ENCODE measurements at regions not wholly inside any gene's neighbourhood (a gene's known extent, or its start where the extent isn't known, plus 50 kb on each side); places are given as distances from the start of the nearest gene placed in this dataset.
A peak's percentile ranks its signal among the peaks of the same experiment; 100 is the strongest.

DNA sequence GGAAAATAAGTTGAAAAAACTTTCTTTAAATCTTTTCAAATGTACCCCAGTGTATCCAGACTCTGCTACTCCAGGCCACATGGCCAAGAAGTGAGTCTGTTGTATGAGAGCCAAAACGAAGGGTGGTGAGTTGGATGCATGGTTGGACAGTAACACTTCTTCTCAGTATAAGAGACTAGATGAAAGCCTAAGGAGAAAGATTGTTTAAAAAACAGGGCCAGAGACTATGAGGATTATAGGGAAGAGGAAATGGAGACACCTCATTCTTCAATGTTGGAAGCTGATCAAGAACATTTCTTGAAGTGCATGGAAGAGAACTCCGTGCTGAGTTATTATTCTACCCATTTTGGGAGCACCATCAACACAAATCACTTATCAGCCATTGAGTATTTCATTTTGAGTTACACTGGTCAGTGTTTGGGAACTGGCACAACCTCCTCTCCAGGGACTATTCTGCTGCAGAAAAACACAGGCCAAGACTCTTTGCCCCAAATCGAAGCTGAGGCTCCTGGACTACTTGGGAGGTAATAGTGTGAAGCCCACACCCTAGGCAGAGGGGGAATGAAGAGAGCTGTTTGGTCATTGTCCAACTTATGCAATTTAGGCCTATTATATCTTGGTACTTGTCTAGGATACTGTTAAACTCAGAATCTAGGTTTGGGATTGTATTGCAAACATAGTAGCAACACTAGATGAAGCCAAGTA is 123.0 kb upstream of the SEC61G start:
- peaks cover 16% of the 10 kb centered on the region for H3K4me1 Mint-ChIP-seq (ENCODE audit: unreplicated experiment)
- no peaks in the 10 kb centered on the region for H3K9me3 Mint-ChIP-seq
- no peak overlapping the region for H3K4me3 Mint-ChIP-seq
- peaks cover 3% of the 10 kb centered on the region for H3K27me3 Mint-ChIP-seq
- no peak for DNase-seq (ENCODE audit: extremely low spot score, unreplicated experiment)
- H3K27ac Mint-ChIP-seq: no peak overlapping the region
- H3K36me3 Mint-ChIP-seq: no peaks in the 10 kb centered on the region
- TF ChIP-seq, protein P1, sequence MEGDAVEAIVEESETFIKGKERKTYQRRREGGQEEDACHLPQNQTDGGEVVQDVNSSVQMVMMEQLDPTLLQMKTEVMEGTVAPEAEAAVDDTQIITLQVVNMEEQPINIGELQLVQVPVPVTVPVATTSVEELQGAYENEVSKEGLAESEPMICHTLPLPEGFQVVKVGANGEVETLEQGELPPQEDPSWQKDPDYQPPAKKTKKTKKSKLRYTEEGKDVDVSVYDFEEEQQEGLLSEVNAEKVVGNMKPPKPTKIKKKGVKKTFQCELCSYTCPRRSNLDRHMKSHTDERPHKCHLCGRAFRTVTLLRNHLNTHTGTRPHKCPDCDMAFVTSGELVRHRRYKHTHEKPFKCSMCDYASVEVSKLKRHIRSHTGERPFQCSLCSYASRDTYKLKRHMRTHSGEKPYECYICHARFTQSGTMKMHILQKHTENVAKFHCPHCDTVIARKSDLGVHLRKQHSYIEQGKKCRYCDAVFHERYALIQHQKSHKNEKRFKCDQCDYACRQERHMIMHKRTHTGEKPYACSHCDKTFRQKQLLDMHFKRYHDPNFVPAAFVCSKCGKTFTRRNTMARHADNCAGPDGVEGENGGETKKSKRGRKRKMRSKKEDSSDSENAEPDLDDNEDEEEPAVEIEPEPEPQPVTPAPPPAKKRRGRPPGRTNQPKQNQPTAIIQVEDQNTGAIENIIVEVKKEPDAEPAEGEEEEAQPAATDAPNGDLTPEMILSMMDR (conservative IDR thresholded peaks at IDR 0.05): no peak

DNA sequence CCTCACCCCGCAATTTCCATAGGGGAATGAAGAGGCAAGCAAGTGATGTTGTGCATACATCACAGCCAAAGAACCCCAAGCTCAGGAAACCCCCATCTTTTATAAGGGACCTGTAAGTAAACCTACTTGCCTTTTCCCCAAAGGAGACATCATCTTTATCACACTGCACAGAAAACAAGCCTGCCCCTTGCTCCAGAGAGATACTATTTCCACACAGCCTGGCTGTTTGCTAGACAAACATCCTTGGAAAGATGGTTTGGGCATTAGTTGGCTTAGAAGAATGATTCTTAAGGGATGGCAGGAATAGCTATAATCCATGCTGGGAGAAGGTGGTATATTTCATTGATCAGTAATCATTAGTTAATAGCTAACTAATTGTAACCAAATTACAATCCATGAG is 123.7 kb upstream of the SEC61G start:
- Mint-ChIP-seq H3K36me3 (no peaks in the 10 kb centered on the region), H3K4me1 (ENCODE audit: unreplicated experiment) (peaks cover 16% of the 10 kb centered on the region), H3K27ac (no peak overlapping the region), H3K9me3 (no peaks in the 10 kb centered on the region), H3K27me3 (peaks cover 3% of the 10 kb centered on the region), H3K4me3 (no peak overlapping the region)
- TF ChIP-seq, protein P1 (conservative IDR thresholded peaks at IDR 0.05): no peak
- no peak for DNase-seq (ENCODE audit: extremely low spot score, unreplicated experiment)

GRCh38 chr7:54883576-54883975 is 124.6 kb upstream of the SEC61G start:
- Mint-ChIP-seq H3K36me3 (no peaks in the 10 kb centered on the region), H3K4me1 (ENCODE audit: unreplicated experiment) (peaks cover 24% of the 10 kb centered on the region), H3K9me3 (no peaks in the 10 kb centered on the region), H3K27me3 (peaks cover 11% of the 10 kb centered on the region), H3K4me3 (no peak overlapping the region), H3K27ac (no peak overlapping the region)
- TF ChIP-seq, protein P1 (conservative IDR thresholded peaks at IDR 0.05): no peak
- no peak for DNase-seq (ENCODE audit: extremely low spot score, unreplicated experiment)

DNA sequence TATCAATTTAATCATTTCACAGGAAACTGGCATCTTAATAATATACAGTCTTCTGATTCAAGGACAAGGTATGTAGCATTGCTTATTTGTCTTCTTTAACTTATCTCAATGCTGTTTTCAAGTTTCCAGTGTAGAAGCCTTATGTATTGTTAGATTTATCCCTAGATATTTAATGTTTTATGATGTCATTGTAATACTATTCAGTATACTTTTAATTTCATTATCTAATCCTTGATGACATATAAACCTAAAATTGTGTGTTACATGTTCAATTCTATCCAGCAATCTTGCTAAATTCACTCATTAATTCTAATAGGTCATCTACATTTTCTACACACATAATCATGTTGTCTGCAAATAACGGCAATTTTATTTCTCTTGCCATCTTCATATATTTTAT is 126.3 kb upstream of the SEC61G start:
- Mint-ChIP-seq H3K4me1 (ENCODE audit: unreplicated experiment) (peaks cover 15% of the 10 kb centered on the region), H3K36me3 (no peaks in the 10 kb centered on the region), H3K9me3 (no peaks in the 10 kb centered on the region)

GRCh38 chr7:54888067-54888733 is 129.2 kb upstream of the SEC61G start:
- H3K4me3 Mint-ChIP-seq: peak overlapping the region; percentile 81
- TF ChIP-seq, protein P1 (conservative IDR thresholded peaks at IDR 0.05): no peak
- H3K4me1 Mint-ChIP-seq (ENCODE audit: unreplicated experiment): peaks cover 8% of the 10 kb centered on the region
- H3K36me3 Mint-ChIP-seq: no peaks in the 10 kb centered on the region
- no peak for DNase-seq (ENCODE audit: extremely low spot score, unreplicated experiment)
- H3K27me3 Mint-ChIP-seq: peaks cover 18% of the 10 kb centered on the region
- H3K27ac Mint-ChIP-seq: no peak overlapping the region
- H3K9me3 Mint-ChIP-seq: no peaks in the 10 kb centered on the region

More for the DNA sequence above, 126.3 kb upstream of the SEC61G start:
- TF ChIP-seq, protein P1 (conservative IDR thresholded peaks at IDR 0.05): no peak
- Mint-ChIP-seq H3K27ac (no peak overlapping the region), H3K4me3 (no peak overlapping the region), H3K27me3 (peaks cover 18% of the 10 kb centered on the region)
- no peak for DNase-seq (ENCODE audit: extremely low spot score, unreplicated experiment)
